ENCODE measurements at regions not wholly inside any gene's neighbourhood (a gene's known extent, or its start where the extent isn't known, plus 50 kb on each side); places are given as distances from the start of the nearest gene placed in this dataset.

DNA sequence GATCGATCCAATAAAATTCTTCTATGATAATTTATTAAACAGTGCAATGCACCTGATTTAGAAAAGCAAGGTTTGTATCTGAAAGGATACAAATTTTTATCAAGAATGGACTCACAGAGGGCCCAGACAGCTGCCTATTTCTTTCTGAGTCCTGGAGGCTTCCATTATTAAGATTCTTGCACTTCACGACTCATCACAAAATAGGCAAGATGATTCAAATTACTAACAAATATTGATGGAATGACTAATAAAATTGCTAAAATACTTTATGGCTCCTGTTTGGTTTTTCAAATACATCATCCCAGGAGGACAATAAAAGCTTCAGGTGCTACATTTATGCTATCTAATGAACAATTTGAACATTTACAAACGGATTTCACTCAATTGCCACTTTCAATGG is 483.0 kb upstream of the AGTR1 start:
- TF ChIP-seq, protein P1, sequence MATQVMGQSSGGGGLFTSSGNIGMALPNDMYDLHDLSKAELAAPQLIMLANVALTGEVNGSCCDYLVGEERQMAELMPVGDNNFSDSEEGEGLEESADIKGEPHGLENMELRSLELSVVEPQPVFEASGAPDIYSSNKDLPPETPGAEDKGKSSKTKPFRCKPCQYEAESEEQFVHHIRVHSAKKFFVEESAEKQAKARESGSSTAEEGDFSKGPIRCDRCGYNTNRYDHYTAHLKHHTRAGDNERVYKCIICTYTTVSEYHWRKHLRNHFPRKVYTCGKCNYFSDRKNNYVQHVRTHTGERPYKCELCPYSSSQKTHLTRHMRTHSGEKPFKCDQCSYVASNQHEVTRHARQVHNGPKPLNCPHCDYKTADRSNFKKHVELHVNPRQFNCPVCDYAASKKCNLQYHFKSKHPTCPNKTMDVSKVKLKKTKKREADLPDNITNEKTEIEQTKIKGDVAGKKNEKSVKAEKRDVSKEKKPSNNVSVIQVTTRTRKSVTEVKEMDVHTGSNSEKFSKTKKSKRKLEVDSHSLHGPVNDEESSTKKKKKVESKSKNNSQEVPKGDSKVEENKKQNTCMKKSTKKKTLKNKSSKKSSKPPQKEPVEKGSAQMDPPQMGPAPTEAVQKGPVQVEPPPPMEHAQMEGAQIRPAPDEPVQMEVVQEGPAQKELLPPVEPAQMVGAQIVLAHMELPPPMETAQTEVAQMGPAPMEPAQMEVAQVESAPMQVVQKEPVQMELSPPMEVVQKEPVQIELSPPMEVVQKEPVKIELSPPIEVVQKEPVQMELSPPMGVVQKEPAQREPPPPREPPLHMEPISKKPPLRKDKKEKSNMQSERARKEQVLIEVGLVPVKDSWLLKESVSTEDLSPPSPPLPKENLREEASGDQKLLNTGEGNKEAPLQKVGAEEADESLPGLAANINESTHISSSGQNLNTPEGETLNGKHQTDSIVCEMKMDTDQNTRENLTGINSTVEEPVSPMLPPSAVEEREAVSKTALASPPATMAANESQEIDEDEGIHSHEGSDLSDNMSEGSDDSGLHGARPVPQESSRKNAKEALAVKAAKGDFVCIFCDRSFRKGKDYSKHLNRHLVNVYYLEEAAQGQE (IDR thresholded peaks at IDR 0.05; ENCODE audit: insufficient read depth in 1 of 2, low read depth in 2 of 2, low read length in 1 of 2), result no peak
- TF ChIP-seq SIN3A (IDR thresholded peaks at IDR 0.05; ENCODE audit: borderline replicate concordance, insufficient read depth, low read depth, low read length) (no peak), POLR2AphosphoS5 (IDR thresholded peaks at IDR 0.05; ENCODE audit: low read depth, low read length) (no peak), TCF7L2 (IDR thresholded peaks at IDR 0.05; ENCODE audit: low read depth, low read length) (no peak)
- TF ChIP-seq, protein P2, sequence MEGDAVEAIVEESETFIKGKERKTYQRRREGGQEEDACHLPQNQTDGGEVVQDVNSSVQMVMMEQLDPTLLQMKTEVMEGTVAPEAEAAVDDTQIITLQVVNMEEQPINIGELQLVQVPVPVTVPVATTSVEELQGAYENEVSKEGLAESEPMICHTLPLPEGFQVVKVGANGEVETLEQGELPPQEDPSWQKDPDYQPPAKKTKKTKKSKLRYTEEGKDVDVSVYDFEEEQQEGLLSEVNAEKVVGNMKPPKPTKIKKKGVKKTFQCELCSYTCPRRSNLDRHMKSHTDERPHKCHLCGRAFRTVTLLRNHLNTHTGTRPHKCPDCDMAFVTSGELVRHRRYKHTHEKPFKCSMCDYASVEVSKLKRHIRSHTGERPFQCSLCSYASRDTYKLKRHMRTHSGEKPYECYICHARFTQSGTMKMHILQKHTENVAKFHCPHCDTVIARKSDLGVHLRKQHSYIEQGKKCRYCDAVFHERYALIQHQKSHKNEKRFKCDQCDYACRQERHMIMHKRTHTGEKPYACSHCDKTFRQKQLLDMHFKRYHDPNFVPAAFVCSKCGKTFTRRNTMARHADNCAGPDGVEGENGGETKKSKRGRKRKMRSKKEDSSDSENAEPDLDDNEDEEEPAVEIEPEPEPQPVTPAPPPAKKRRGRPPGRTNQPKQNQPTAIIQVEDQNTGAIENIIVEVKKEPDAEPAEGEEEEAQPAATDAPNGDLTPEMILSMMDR (IDR thresholded peaks at IDR 0.05), result no peak
- POLR2A ChIA-PET, result no interaction called here
- no peak for ATAC-seq

DNA sequence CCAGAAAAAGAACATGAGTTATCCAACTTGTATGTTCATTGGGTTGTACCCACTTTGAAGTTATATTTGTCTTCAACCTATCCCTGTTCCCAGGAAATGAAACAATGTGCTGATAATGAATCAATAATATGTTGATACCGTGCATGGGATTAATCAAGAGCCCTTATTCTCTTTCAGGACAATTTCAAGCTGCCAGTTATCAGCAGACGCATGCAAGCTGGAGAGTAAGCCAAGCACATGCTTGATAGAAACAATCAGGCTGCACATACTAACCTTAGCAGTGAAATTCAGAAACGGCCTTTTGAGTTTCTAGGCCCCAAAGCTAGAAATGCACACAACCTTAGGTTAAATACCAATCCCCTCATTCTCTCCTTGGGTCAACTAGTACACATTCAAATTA is 480.4 kb upstream of the AGTR1 start:
- Histone ChIP-seq H3K36me3 (ENCODE audit: control insufficient read depth, insufficient read depth, low read length) (no peaks in the 10 kb centered on the region), H3K4me1 (ENCODE audit: control insufficient read depth, insufficient read depth, low read length) (no peaks in the 10 kb centered on the region), H3K4me3 (ENCODE audit: low read depth in 2 of 2, low read length in 2 of 2) (no peak overlapping the region), H3K27me3 (ENCODE audit: control insufficient read depth, insufficient read depth, low read length) (no peaks in the 10 kb centered on the region), H3K9me3 (ENCODE audit: control insufficient read depth, insufficient read depth, low read depth, low read length) (no peaks in the 10 kb centered on the region), H3K27ac (ENCODE audit: low read length) (no peak overlapping the region)
- TF ChIP-seq, protein P2 (IDR thresholded peaks at IDR 0.05), result no peak
- TF ChIP-seq, protein P1 (IDR thresholded peaks at IDR 0.05; ENCODE audit: insufficient read depth in 1 of 2, low read depth in 2 of 2, low read length in 1 of 2), result no peak
- TF ChIP-seq POLR2AphosphoS5 (IDR thresholded peaks at IDR 0.05; ENCODE audit: low read depth, low read length) (no peak), TCF7L2 (IDR thresholded peaks at IDR 0.05; ENCODE audit: low read depth, low read length) (no peak), SIN3A (IDR thresholded peaks at IDR 0.05; ENCODE audit: borderline replicate concordance, insufficient read depth, low read depth, low read length) (no peak)
- CTCF ChIA-PET, result no interaction called here
- in situ Hi-C loops (cut with HindIII; ENCODE audit: low pct_unique_long_range_greater_than_20kb, low sequenced_read_pairs) (no loop called here), intact Hi-C loops (cut with micrococcal nuclease; ENCODE audit: unreplicated experiment) (no loop called here)
- no peak for DNase-seq (ENCODE audit: low read depth, low spot score)
- no peak for ATAC-seq
- POLR2A ChIA-PET, result no interaction called here
- no TSS peak for BruUV-seq (replicated peaks)

More for the DNA sequence above, 483.0 kb upstream of the AGTR1 start:
- intact Hi-C loops (cut with micrococcal nuclease; ENCODE audit: unreplicated experiment), result no loop called here
- H3K27ac ChIP-seq (ENCODE audit: low read length), result no peak overlapping the region
- H3K4me1 ChIP-seq (ENCODE audit: control insufficient read depth, insufficient read depth, low read length), result no peaks in the 10 kb centered on the region
- DNase-seq (ENCODE audit: low read depth, low spot score), result no peak
- H3K27me3 ChIP-seq (ENCODE audit: control insufficient read depth, insufficient read depth, low read length), result no peaks in the 10 kb centered on the region
- BruUV-seq (replicated peaks), result no TSS peak
- H3K9me3 ChIP-seq (ENCODE audit: control insufficient read depth, insufficient read depth, low read depth, low read length), result no peaks in the 10 kb centered on the region; the same call in none of the 2 replicates
- in situ Hi-C loops (cut with HindIII; ENCODE audit: low pct_unique_long_range_greater_than_20kb, low sequenced_read_pairs), result no loop called here
- no peak overlapping the region for H3K4me3 ChIP-seq (ENCODE audit: low read depth in 2 of 2, low read length in 2 of 2)
- CTCF ChIA-PET, result no interaction called here
- no peaks in the 10 kb centered on the region for H3K36me3 ChIP-seq (ENCODE audit: control insufficient read depth, insufficient read depth, low read length)

Data from Panc1 (cell line).